Brain microvascular endothelial cell (primary cell): ENCODE measurements at regions not wholly inside any gene's neighbourhood (a gene's known extent, or its start where the extent isn't known, plus 50 kb on each side); places are given as distances from the start of the nearest gene placed in this dataset.

Experiments
- DNase-seq: peaks from one replicate; pipeline ENCODE4 v3.0.0-alpha.2; 2020
- H3K27ac ChIP-seq: fragments of 250-450 bp; sonication (Bioruptor Pico); 2 replicates; pipeline ENCODE4 v1.5.1; 2020; ENCODE audit warnings: mild to moderate bottlenecking, moderate library complexity
- H3K27me3 ChIP-seq: fragments of 250-450 bp; sonication (Bioruptor Pico); replicated peaks from 2 replicates; pipeline ENCODE4 v1.5.1; 2020; ENCODE audit warnings: mild to moderate bottlenecking
- H3K36me3 ChIP-seq: fragments of 250-450 bp; sonication (Bioruptor Pico); replicated peaks from 2 replicates; pipeline ENCODE4 v1.5.1; 2020; ENCODE audit warnings: mild to moderate bottlenecking
- H3K4me3 ChIP-seq: 2 replicates; pipeline ENCODE4 v1.5.1; 2011; ENCODE audit warnings: low read depth, mild to moderate bottlenecking, control low read depth, low read length, moderate library complexity
- in situ Hi-C: cut with HindIII; loops from 2 replicates; pipeline ENCODE4 v1.10.0; 2017; ENCODE audit warnings: low sequenced_read_pairs, low pct_ligation_motif_present
- TF ChIP-seq, protein P1 (sequence below): IDR thresholded peaks from 2 replicates; pipeline ENCODE4 v1.5.1; 2011; ENCODE audit warnings: low read depth, mild to moderate bottlenecking, moderate library complexity, low read length, control low read depth, inconsistent platforms; ENCODE audit errors: missing control alignments

DNA sequence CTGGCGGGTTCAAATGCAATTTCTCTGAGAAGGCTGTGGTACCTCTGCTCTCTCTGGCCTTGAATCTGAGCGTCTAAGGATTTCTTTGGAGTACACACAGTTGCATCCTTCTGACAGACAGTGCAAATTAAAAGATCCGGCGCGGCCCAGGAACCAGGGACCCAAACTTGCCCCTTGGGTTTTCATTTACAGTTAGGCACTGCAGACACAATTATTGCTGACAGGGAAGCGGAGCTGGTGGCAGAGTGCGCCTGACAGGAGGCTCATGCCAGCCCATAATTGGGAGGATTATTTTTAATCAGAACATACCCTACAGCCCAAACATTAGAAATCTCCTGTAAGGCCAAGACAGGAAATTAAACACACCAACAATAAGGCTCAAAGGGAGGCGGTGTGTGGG lies 1023.4 kb upstream of the RBFOX1 start:
- no peak for DNase-seq
- Histone ChIP-seq H3K4me3 (no peak overlapping the region), H3K27ac (no peak overlapping the region), H3K27me3 (no peaks in the 10 kb centered on the region), H3K36me3 (no peaks in the 10 kb centered on the region)
- TF ChIP-seq, protein P1, sequence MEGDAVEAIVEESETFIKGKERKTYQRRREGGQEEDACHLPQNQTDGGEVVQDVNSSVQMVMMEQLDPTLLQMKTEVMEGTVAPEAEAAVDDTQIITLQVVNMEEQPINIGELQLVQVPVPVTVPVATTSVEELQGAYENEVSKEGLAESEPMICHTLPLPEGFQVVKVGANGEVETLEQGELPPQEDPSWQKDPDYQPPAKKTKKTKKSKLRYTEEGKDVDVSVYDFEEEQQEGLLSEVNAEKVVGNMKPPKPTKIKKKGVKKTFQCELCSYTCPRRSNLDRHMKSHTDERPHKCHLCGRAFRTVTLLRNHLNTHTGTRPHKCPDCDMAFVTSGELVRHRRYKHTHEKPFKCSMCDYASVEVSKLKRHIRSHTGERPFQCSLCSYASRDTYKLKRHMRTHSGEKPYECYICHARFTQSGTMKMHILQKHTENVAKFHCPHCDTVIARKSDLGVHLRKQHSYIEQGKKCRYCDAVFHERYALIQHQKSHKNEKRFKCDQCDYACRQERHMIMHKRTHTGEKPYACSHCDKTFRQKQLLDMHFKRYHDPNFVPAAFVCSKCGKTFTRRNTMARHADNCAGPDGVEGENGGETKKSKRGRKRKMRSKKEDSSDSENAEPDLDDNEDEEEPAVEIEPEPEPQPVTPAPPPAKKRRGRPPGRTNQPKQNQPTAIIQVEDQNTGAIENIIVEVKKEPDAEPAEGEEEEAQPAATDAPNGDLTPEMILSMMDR, result no peak
- in situ Hi-C loops, result no loop called here

DNA sequence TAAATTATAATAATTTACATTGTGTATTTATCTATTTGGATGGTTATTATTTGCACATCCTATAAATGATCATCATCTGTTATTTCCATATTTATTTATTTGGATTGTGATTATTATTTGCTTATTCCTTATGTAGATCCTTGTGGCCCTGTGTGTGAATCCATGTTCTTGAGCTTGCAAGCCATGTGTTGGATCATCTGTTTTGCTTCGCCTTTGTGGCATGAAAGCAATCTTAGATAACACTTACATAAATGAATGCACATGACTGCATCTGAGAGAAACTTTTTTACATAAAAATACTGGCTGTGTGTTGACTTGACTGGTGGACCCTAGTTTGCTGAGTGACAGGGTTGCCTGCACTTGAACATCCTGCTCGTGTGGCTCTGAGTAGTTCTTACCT lies 1024.5 kb upstream of the RBFOX1 start:
- in situ Hi-C loops, result no loop called here
- Histone ChIP-seq H3K4me3 (no peak overlapping the region), H3K27ac (no peak overlapping the region), H3K36me3 (no peaks in the 10 kb centered on the region), H3K27me3 (no peaks in the 10 kb centered on the region)
- no peak for DNase-seq
- TF ChIP-seq, protein P1, result no peak

DNA sequence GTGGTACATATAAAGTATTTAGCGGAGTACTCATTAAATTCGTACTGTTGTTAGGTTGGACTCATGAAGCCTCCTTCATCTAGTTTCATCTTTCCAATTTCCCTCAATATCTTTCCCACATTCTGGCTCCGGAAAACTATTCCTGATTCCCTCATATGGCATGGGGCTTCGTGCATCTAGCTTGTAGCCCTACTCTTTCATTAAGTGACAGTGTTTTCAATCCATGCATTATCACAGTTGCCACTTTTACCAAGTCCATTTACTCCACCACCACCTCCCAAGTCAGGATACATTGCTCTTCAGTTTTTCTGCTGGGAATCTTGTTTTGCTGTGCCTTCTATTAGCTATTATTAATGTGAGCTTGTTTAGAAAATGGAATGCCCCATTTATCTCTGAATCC lies 1032.1 kb upstream of the RBFOX1 start:
- in situ Hi-C loops, result no loop called here
- Histone ChIP-seq H3K27ac (no peak overlapping the region), H3K27me3 (no peaks in the 10 kb centered on the region), H3K36me3 (no peaks in the 10 kb centered on the region), H3K4me3 (no peak overlapping the region)
- TF ChIP-seq, protein P1, result no peak
- DNase-seq, result no peak

DNA sequence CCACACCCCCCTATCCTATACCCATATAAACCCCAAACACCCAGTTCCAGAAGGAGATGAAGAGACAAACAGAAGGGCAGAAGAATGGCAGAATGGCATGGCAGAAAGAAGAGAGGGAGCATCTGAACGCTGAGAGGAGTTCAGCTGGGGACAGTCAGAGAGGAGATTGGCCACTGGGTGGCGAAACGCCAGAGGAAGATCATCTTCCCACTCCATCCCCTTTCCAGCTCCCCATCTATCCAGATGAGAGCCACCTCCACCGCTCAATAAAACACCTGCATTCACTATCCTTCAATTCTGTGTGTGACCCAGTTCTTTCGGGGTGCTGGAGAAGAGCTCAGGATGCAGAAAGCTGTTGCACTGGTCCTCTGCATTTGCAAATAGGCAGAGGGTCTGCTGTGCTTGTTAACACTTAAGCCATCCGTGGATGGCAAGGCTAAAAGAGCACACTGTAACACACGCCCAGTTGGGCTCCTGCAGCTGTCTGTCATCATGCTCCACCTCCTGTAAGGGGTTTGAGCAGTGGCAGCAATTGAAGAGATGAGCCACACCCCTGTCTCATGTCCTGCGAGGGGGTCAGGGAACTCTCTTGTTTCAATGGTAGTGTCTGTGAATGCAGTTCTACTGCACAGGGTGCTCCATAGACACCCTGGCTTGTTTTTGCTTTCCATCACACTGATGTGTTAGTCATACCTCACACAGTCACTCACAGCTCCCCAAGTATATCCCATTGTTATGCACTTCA lies 1034.8 kb upstream of the RBFOX1 start:
- H3K36me3 ChIP-seq, result no peaks in the 10 kb centered on the region
- no peaks in the 10 kb centered on the region for H3K27me3 ChIP-seq
- no peak overlapping the region for H3K27ac ChIP-seq
- in situ Hi-C loops, result no loop called here
- TF ChIP-seq, protein P1, result no peak
- H3K4me3 ChIP-seq, result no peak overlapping the region
- no peak for DNase-seq

DNA sequence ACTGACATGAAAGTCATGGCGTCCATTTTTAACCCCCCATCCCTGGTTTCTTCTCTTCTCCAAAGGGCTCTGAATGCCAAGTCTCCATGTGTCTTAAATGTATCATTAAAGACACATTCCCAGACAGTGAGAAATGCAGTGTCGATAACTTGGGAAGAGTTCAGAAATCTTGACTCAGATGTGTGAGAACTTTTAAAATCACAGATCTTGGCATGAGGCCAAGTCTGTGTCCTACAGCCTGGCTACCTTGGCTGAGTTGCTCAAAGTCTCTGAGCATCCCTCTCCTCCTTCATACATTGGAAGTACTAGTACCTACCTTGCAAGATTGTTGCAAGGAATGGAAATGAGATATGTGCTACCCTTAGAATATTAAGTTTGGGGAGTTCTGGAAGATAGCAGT lies 1046.5 kb upstream of the RBFOX1 start:
- DNase-seq, result peak; percentile 80
- Histone ChIP-seq H3K27me3 (no peaks in the 10 kb centered on the region), H3K4me3 (no peak overlapping the region), H3K36me3 (no peaks in the 10 kb centered on the region), H3K27ac (peak overlapping the region; percentile 48)
- TF ChIP-seq, protein P1, result no peak
- in situ Hi-C loops, result no loop called here

DNA sequence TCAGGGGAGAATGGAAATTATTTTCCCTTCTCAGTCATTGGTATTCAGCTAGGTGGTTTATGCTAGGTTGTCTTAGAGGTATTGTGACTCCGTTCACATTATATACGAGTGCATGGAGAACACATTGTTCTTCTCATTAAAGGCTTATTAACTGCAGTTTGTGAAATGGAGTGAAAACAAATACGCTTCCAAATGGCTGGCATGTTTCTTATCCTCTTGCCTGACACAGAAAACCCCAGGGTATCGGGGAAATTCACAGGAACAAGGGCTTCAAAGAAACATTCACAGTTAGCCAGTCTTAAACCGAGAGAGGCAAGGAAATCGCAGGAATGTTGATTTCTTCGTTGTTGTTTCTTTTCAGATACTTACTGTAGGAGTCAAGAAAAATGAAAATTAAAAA lies 1047.9 kb upstream of the RBFOX1 start:
- H3K36me3 ChIP-seq, result no peaks in the 10 kb centered on the region
- no peak overlapping the region for H3K4me3 ChIP-seq
- H3K27me3 ChIP-seq, result no peaks in the 10 kb centered on the region
- no peak overlapping the region for H3K27ac ChIP-seq
- in situ Hi-C loops, result no loop called here
- TF ChIP-seq, protein P1, result no peak
- DNase-seq, result no peak
